Ovary (tissue), 7 donors: ENCODE measurements at regions not wholly inside any gene's neighbourhood (a gene's known extent, or its start where the extent isn't known, plus 50 kb on each side); places are given as distances from the start of the nearest gene placed in this dataset.

Experiments
- DNase-seq, 5 donors: peaks; one replicate each; pipeline ENCODE4 v3.0.0-alpha.2; 2019 to 2020
- H3K27ac ChIP-seq, 2 donors: fragments of 200-600 bp; one replicate each; pipeline versions ENCODE4 v1.5.1 to v1.8.0; 2019 to 2022
- H3K27me3 ChIP-seq: fragments of 200-600 bp; one replicate; pipeline ENCODE4 v1.8.0; 2022
- H3K36me3 ChIP-seq: fragments of 200-600 bp; sonication (generic); one replicate; pipeline ENCODE4 v1.5.1; 2019
- H3K4me1 ChIP-seq: one replicate; pipeline ENCODE4 v1.8.1; 2013; ENCODE audit warnings: mild to moderate bottlenecking, moderate library complexity; ENCODE audit not compliant: insufficient read depth
- H3K4me3 ChIP-seq: fragments of 200-600 bp; sonication (generic); one replicate; pipeline ENCODE4 v1.5.1; 2017
- H3K9me3 ChIP-seq, 2 donors: fragments of 200-600 bp in 1 of 2; sonication (generic) in 1 of 2; one replicate each; pipeline versions ENCODE4 v1.5.1 to v1.8.1; 2013 to 2019; ENCODE audit warnings: mild to moderate bottlenecking in 1 of 2, moderate library complexity in 1 of 2
- EP300 ChIP-seq: sonication (generic); formaldehyde crosslinking; IDR thresholded peaks from one replicate; pipeline ENCODE4 v1.6.1; 2017; ENCODE audit warnings: antibody characterized with exemption
- POLR2A ChIP-seq: fragments of 450-650 bp; IDR thresholded peaks from one replicate; pipeline ENCODE4 v1.6.1; 2017; ENCODE audit warnings: antibody characterized with exemption, mild to moderate bottlenecking, moderate library complexity
- WGBS, 3 donors: extraction: QIAGEN DNeasy Blood & Tissue Kit in 1 of 3; methylation state at CpG; one replicate each; pipeline versions ENCODE4 v1.1.5 to v1.1.7; 2013 to 2017; 5-methylcytosine and 5-hydroxymethylcytosine counted together
- intact Hi-C, 4 donors: fragments of 100-400 bp; cut with DNase I; formaldehyde crosslinking; loops; one replicate each; pipeline versions ENCODE4 v1.11.0 to v1.15.1; 2022 to 2023
- TF ChIP-seq, protein P1 (sequence below), 3 donors: fragments of 450-650 bp in 2 of 3; fragments of 200-600 bp in 1 of 3; IDR thresholded peaks; one replicate each; pipeline versions ENCODE4 v1.5.1 to v1.8.0; 2016 to 2022; ENCODE audit warnings: antibody characterized with exemption in 3 of 3, mild to moderate bottlenecking in 1 of 3
- donor health status: DM: no; HTN: no; CAD: no; lungs with moderate emphysema.
- donor health status: DM: no; HTN: no; CAD: no.
- donor health status: Bipolar disorder and iron deficiency.
- donor health status: DM: no; HTN: no; CAD: no.
- donor health status: DM: yes; HTN: yes; CAD: no.

DNA sequence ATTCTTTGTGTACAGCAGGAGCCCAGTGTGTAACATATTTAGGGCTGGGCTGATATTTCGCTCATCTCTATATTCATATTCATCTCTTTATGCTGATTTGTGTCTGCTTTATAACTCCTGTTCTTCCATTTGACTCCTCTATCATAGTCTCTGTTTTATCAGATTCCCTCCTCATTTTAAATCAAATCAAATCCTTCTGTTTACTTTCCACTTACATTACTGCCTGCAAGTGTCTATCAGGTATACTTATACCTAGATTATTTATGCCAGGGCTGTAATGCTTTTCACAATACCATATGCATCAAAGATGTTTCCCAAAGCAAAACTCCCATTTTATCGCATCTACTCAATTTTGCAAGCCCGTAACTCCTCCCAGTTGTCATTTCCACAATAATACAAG lies 990.7 kb downstream of the SORCS1 start:
- Histone ChIP-seq H3K27ac (no peak overlapping the region), H3K4me1 (no peaks in the 10 kb centered on the region), H3K27me3 (no peaks in the 10 kb centered on the region), H3K36me3 (no peaks in the 10 kb centered on the region), H3K4me3 (no peak overlapping the region), H3K9me3 (no peaks in the 10 kb centered on the region)
- DNase-seq = no peak
- intact Hi-C loops = no loop called here
- WGBS, 3 donors = 87 to 92% (median 90%) methylated on average over 3 of the region's 3 CpGs
- TF ChIP-seq POLR2A (no peak), EP300 (no peak)
- TF ChIP-seq, protein P1, sequence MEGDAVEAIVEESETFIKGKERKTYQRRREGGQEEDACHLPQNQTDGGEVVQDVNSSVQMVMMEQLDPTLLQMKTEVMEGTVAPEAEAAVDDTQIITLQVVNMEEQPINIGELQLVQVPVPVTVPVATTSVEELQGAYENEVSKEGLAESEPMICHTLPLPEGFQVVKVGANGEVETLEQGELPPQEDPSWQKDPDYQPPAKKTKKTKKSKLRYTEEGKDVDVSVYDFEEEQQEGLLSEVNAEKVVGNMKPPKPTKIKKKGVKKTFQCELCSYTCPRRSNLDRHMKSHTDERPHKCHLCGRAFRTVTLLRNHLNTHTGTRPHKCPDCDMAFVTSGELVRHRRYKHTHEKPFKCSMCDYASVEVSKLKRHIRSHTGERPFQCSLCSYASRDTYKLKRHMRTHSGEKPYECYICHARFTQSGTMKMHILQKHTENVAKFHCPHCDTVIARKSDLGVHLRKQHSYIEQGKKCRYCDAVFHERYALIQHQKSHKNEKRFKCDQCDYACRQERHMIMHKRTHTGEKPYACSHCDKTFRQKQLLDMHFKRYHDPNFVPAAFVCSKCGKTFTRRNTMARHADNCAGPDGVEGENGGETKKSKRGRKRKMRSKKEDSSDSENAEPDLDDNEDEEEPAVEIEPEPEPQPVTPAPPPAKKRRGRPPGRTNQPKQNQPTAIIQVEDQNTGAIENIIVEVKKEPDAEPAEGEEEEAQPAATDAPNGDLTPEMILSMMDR (IDR thresholded peaks at IDR 0.05) = no peak

DNA sequence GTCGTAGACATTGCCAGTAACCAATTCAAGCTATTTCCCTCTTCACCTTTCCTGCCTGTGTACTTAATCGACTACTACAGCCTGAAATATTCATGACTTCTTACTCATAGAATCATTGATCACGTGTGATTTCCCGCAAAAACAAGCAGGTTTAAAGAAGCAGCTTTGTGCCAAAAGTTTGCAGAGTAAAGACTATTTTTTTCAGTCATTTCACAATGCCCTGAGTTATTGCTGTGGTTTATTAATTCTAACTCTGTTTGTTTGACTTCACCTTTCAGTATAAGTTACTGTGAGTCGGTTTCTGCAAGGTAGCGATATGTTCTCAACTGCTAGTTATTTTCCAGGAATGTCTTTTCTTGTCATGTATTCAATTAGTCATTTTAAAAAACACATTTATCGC lies 995.3 kb downstream of the SORCS1 start:
- 62 to 66% (median 64%) methylated on average over 7 of the region's 7 CpGs for WGBS, 3 donors
- intact Hi-C loops = no loop called here
- DNase-seq = no peak
- H3K27ac ChIP-seq = no peak overlapping the region
- no peaks in the 10 kb centered on the region for H3K9me3 ChIP-seq
- TF ChIP-seq, protein P1 (IDR thresholded peaks at IDR 0.05) = no peak
- TF ChIP-seq POLR2A (no peak), EP300 (no peak)
- no peak overlapping the region for H3K4me3 ChIP-seq
- H3K4me1 ChIP-seq = no peaks in the 10 kb centered on the region
- no peaks in the 10 kb centered on the region for H3K36me3 ChIP-seq
- H3K27me3 ChIP-seq = no peaks in the 10 kb centered on the region

GRCh38 chr10:106167946-106168345 lies 996.6 kb downstream of the SORCS1 start:
- no peaks in the 10 kb centered on the region for H3K27me3 ChIP-seq
- no peak for DNase-seq
- no peaks in the 10 kb centered on the region for H3K4me1 ChIP-seq
- TF ChIP-seq EP300 = no peak
- no peak for TF ChIP-seq POLR2A
- TF ChIP-seq, protein P1 (IDR thresholded peaks at IDR 0.05) = no peak
- 56 to 75% (median 71%) methylated on average over 2 of the region's 2 CpGs for WGBS, 3 donors
- intact Hi-C loops = no loop called here
- H3K9me3 ChIP-seq = no peaks in the 10 kb centered on the region
- no peaks in the 10 kb centered on the region for H3K36me3 ChIP-seq
- no peak overlapping the region for H3K4me3 ChIP-seq
- H3K27ac ChIP-seq = no peak overlapping the region

- TF ChIP-seq, protein P1 (IDR thresholded peaks at IDR 0.05) = no peak
- TF ChIP-seq EP300 (no peak), POLR2A (no peak)
- H3K9me3 ChIP-seq = no peaks in the 10 kb centered on the region
- intact Hi-C loops = no loop called here
- 84 to 89% (median 86%) methylated on average over 4 of the region's 4 CpGs for WGBS, 3 donors
- no peaks in the 10 kb centered on the region for H3K27me3 ChIP-seq
- H3K36me3 ChIP-seq = no peaks in the 10 kb centered on the region
- DNase-seq = no peak
- H3K4me1 ChIP-seq = no peaks in the 10 kb centered on the region
- no peak overlapping the region for H3K27ac ChIP-seq
- H3K4me3 ChIP-seq = no peak overlapping the region
Measured at GRCh38 chr10:106158241-106158640, 1006.3 kb downstream of the SORCS1 start.

GRCh38 chr10:106147021-106147420 lies 1017.5 kb downstream of the SORCS1 start:
- no peaks in the 10 kb centered on the region for H3K36me3 ChIP-seq
- no peaks in the 10 kb centered on the region for H3K27me3 ChIP-seq
- 5 to 17% (median 6%) methylated on average over 2 of the region's 2 CpGs for WGBS, 3 donors
- intact Hi-C loops = loop anchor here in 1 of 4 donors (5.0 kb wide), 1 partner anchor 50 kb away; no protein-coding TSS in a partner anchor
- DNase-seq = no peak
- H3K27ac ChIP-seq = no peak overlapping the region
- H3K9me3 ChIP-seq = no peaks in the 10 kb centered on the region
- H3K4me3 ChIP-seq = no peak overlapping the region
- no peaks in the 10 kb centered on the region for H3K4me1 ChIP-seq
- TF ChIP-seq EP300 = no peak
- TF ChIP-seq, protein P1 (IDR thresholded peaks at IDR 0.05) = no peak
- TF ChIP-seq POLR2A = no peak
